ENCODE measurements at regions not wholly inside any gene's neighbourhood (a gene's known extent, or its start where the extent isn't known, plus 50 kb on each side); places are given as distances from the start of the nearest gene placed in this dataset.

DNA sequence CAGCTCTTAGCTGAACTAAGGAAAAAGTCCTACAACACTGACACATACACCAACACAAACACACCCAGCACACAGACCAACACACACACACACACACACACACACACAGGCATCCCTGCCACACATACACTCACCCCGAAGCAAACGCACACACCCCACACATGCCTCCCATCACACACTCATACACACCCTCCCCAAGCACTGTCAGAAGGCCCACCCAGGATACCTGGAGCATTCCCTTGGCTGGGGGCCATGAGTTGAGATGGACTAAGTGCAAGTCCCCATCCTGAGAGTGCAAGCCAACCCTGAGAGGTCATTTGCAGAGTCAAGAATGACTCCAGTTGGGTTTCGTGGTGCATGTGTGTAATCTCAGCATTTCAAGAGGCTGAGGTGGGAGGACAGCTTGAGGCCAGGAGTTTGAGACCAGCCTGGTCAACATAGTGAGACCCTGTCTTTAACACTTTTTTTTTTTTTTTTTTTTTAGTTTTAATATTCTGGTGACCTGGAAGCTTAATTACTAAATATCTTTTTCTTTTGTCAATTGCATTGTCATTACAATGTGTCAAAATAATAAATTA lies 117.3 kb downstream of the RHOU start:
- TF ChIP-seq, protein P1, sequence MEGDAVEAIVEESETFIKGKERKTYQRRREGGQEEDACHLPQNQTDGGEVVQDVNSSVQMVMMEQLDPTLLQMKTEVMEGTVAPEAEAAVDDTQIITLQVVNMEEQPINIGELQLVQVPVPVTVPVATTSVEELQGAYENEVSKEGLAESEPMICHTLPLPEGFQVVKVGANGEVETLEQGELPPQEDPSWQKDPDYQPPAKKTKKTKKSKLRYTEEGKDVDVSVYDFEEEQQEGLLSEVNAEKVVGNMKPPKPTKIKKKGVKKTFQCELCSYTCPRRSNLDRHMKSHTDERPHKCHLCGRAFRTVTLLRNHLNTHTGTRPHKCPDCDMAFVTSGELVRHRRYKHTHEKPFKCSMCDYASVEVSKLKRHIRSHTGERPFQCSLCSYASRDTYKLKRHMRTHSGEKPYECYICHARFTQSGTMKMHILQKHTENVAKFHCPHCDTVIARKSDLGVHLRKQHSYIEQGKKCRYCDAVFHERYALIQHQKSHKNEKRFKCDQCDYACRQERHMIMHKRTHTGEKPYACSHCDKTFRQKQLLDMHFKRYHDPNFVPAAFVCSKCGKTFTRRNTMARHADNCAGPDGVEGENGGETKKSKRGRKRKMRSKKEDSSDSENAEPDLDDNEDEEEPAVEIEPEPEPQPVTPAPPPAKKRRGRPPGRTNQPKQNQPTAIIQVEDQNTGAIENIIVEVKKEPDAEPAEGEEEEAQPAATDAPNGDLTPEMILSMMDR (IDR thresholded peaks at IDR 0.05) = no peak
- TF ChIP-seq POLR2A (IDR thresholded peaks at IDR 0.05) = no peak

Data from right lobe of liver (tissue), 4 donors.